Esophagus squamous epithelium (tissue), 4 donors: ENCODE measurements at regions not wholly inside any gene's neighbourhood (a gene's known extent, or its start where the extent isn't known, plus 50 kb on each side); places are given as distances from the start of the nearest gene placed in this dataset.

Experiments used
- POLR2A ChIP-seq, 4 donors: fragments of 450-650 bp; IDR thresholded peaks; one replicate each; pipeline ENCODE4 v1.6.1; 2017; ENCODE audit warnings: antibody characterized with exemption in 4 of 4, mild to moderate bottlenecking in 4 of 4, moderate library complexity in 3 of 4
- TF ChIP-seq, protein P1 (sequence below), 6 experiments: fragments of 450-650 bp in 4 of 6; fragments of 200-600 bp in 2 of 6; sonication (generic) in 2 of 6; IDR thresholded peaks; one replicate each; pipeline ENCODE4 v1.5.1; 2016 to 2019; ENCODE audit warnings: antibody characterized with exemption in 6 of 6, mild to moderate bottlenecking in 4 of 6, moderate library complexity in 4 of 6

DNA sequence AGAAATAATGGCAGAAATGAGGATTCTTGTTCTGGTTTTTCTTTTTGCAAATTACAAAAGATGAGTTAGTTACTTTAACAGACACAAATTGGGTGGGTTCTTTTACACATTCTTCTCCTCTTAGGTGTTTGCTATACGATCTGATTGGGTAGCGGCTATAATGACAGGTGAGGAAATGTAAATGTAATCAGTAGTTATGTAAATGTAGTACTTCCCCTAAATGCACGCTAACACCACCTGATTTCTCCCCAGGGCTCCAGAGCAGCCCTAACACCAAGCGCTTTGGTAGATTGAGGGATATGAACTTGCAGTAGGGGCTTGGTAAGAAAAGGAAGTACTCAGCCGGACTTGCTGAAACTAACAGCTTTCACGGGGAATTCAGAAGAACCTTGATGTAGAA lies 499.4 kb upstream of the NOX3 start:
- TF ChIP-seq POLR2A (IDR thresholded peaks at IDR 0.05) = no peak
- TF ChIP-seq, protein P1, sequence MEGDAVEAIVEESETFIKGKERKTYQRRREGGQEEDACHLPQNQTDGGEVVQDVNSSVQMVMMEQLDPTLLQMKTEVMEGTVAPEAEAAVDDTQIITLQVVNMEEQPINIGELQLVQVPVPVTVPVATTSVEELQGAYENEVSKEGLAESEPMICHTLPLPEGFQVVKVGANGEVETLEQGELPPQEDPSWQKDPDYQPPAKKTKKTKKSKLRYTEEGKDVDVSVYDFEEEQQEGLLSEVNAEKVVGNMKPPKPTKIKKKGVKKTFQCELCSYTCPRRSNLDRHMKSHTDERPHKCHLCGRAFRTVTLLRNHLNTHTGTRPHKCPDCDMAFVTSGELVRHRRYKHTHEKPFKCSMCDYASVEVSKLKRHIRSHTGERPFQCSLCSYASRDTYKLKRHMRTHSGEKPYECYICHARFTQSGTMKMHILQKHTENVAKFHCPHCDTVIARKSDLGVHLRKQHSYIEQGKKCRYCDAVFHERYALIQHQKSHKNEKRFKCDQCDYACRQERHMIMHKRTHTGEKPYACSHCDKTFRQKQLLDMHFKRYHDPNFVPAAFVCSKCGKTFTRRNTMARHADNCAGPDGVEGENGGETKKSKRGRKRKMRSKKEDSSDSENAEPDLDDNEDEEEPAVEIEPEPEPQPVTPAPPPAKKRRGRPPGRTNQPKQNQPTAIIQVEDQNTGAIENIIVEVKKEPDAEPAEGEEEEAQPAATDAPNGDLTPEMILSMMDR (IDR thresholded peaks at IDR 0.05) = no peak
